CD14-positive monocyte (primary cell): ENCODE measurements at regions not wholly inside any gene's neighbourhood (a gene's known extent, or its start where the extent isn't known, plus 50 kb on each side); places are given as distances from the start of the nearest gene placed in this dataset.

Experiments used
- DNase-seq, 3 donors: peaks; one replicate each; pipeline ENCODE4 v3.0.0-alpha.2; 2011 to 2022
- H2AFZ ChIP-seq: 2 replicates; pipeline ENCODE4 v1.6.0; 2012; ENCODE audit warnings: mild to moderate bottlenecking, low read depth, low read length, inconsistent platforms; ENCODE audit not compliant: insufficient read depth, poor library complexity, severe bottlenecking
- H3K27ac ChIP-seq, 2 donors: 1 replicate in 1 of 2; 2 replicates in 1 of 2; pipeline ENCODE4 v1.5.1; 2012 to 2013; ENCODE audit warnings: low read length in 2 of 2, control low read depth in 1 of 2, inconsistent platforms in 1 of 2, low read depth in 1 of 2, mild to moderate bottlenecking in 1 of 2
- H3K27me3 ChIP-seq, 2 donors: one replicate each; pipeline versions ENCODE4 v1.6.0 to v1.6.1; 2011 to 2013; ENCODE audit warnings: low read length in 2 of 2; ENCODE audit not compliant: control insufficient read depth in 2 of 2, insufficient read depth in 2 of 2
- H3K36me3 ChIP-seq, 2 donors: replicated peaks in 1 of 2; 1 replicate in 1 of 2; 2 replicates in 1 of 2; pipeline versions ENCODE4 v1.5.1 to v1.6.1; 2012 to 2013; ENCODE audit warnings: low read length in 2 of 2, control low read depth in 1 of 2, inconsistent platforms in 1 of 2, mild to moderate bottlenecking in 1 of 2; ENCODE audit not compliant: insufficient read depth in 2 of 2, control insufficient read depth in 1 of 2
- H3K4me1 ChIP-seq, 2 donors: 1 replicate in 1 of 2; 2 replicates in 1 of 2; pipeline versions ENCODE4 v1.5.1 to v1.6.1; 2012 to 2013; ENCODE audit warnings: low read length in 2 of 2, control low read depth in 1 of 2, inconsistent platforms in 1 of 2, mild to moderate bottlenecking in 1 of 2, moderate library complexity in 1 of 2; ENCODE audit not compliant: insufficient read depth in 2 of 2, control insufficient read depth in 1 of 2
- H3K4me2 ChIP-seq: replicated peaks from 2 replicates; pipeline ENCODE3; 2012; ENCODE audit warnings: low read length, moderate library complexity, mild to moderate bottlenecking; ENCODE audit not compliant: poor library complexity, severe bottlenecking; ENCODE audit errors: extremely low read depth
- H3K4me3 ChIP-seq, 3 experiments: fragments of 200-600 bp in 1 of 3; sonication (generic) in 1 of 3; replicated peaks in 1 of 3; 1 replicate in 2 of 3; 2 replicates in 1 of 3; pipeline ENCODE4 v1.5.1; 2011 to 2013; ENCODE audit warnings: low read length in 3 of 3, mild to moderate bottlenecking in 3 of 3, control low read depth in 2 of 3, low read depth in 2 of 3, inconsistent platforms in 1 of 3, moderate library complexity in 1 of 3
- H3K79me2 ChIP-seq: 2 replicates; pipeline ENCODE4 v1.6.0; 2012; ENCODE audit warnings: mild to moderate bottlenecking, control low read depth, inconsistent platforms, low read length, moderate library complexity; ENCODE audit not compliant: insufficient read depth
- H3K9ac ChIP-seq: 2 replicates; pipeline ENCODE4 v1.6.0; 2017; ENCODE audit warnings: low read length, mild to moderate bottlenecking; ENCODE audit not compliant: insufficient read depth, poor library complexity, severe bottlenecking
- H3K9me3 ChIP-seq, 2 donors: replicated peaks in 1 of 2; 1 replicate in 1 of 2; 2 replicates in 1 of 2; pipeline versions ENCODE4 v1.5.1 to v1.6.1; 2012 to 2013; ENCODE audit warnings: low read length in 2 of 2, control low read depth in 1 of 2; ENCODE audit not compliant: control insufficient read depth in 1 of 2, insufficient read depth in 1 of 2
- H4K20me1 ChIP-seq: 2 replicates; pipeline ENCODE4 v1.6.0; 2012; ENCODE audit warnings: mild to moderate bottlenecking, low read length, control low read depth, moderate library complexity; ENCODE audit not compliant: insufficient read depth
- H3K27ac Mint-ChIP-seq, 7 donors: one replicate each; pipeline ENCODE4 v1.8.0; 2020; ENCODE audit warnings: mild to moderate bottlenecking in 7 of 7, mixed read lengths in 7 of 7, moderate library complexity in 6 of 7, inconsistent platforms in 2 of 7
- H3K27me3 Mint-ChIP-seq, 3 donors: one replicate each; pipeline ENCODE4 v1.8.0; 2021 to 2022; ENCODE audit warnings: low read depth in 3 of 3, mild to moderate bottlenecking in 3 of 3, mixed read lengths in 3 of 3, moderate library complexity in 3 of 3, inconsistent platforms in 1 of 3
- H3K36me3 Mint-ChIP-seq, 2 donors: one replicate each; pipeline ENCODE4 v1.8.0; 2020; ENCODE audit warnings: mixed read lengths in 2 of 2, inconsistent platforms in 1 of 2, mild to moderate bottlenecking in 1 of 2
- H3K4me1 Mint-ChIP-seq: one replicate; pipeline ENCODE4 v1.8.0; 2020; ENCODE audit warnings: mild to moderate bottlenecking, mixed read lengths
- H3K4me3 Mint-ChIP-seq, 2 donors: one replicate each; pipeline ENCODE4 v1.8.0; 2020; ENCODE audit warnings: mild to moderate bottlenecking in 2 of 2, mixed read lengths in 2 of 2, moderate library complexity in 1 of 2
- H3K9me3 Mint-ChIP-seq, 7 donors: one replicate each; pipeline ENCODE4 v1.8.0; 2020 to 2022; ENCODE audit warnings: mixed read lengths in 7 of 7, mild to moderate bottlenecking in 6 of 7, moderate library complexity in 6 of 7, inconsistent platforms in 2 of 7
- WGBS: methylation state at CpG from one replicate; pipeline ENCODE4 v1.1.5; 2013; ENCODE audit warnings: missing lambda C conversion rate; ENCODE audit not compliant: insufficient coverage; 5-methylcytosine and 5-hydroxymethylcytosine counted together
- intact Hi-C, 2 donors: fragments of 100-400 bp; cut with micrococcal nuclease; formaldehyde crosslinking; loops; one replicate each; pipeline versions ENCODE4 v1.15.0 to v1.15.1; 2023
- TF ChIP-seq, protein P1 (sequence below): fragments of 200-600 bp; IDR thresholded peaks from one replicate; pipeline ENCODE4 v1.8.0; 2022; ENCODE audit warnings: antibody characterized with exemption, mild to moderate bottlenecking

DNA sequence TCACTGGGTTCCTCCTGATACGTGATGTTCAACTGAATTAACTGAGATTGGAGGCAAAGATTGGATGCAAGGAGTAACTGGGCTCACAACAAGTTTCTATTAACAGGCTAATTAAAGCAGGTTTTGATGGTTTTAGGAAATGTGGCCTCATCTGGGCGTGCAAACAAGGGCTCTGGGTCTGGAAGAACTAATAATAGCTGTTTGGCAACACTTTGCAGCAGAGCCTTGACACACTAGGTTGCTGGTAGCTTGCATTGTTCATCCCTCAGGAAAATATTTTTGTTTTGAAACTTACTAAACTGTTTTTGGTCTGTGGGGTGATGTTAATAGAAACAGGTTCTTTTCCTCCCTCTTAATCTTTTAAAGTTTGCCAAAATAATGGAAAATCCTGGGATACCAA is 117.2 kb upstream of the CD93 start:
- 30% methylated on average over 1 of the region's 2 CpGs for WGBS
- no peaks in the 10 kb centered on the region for H3K79me2 ChIP-seq
- no peak overlapping the region for H3K4me3 ChIP-seq
- H3K4me2 ChIP-seq = no peak overlapping the region
- H3K27me3 Mint-ChIP-seq = peaks cover 1 to 8% (median 3%) of the 10 kb centered on the region in 3 donors
- peaks cover 32 to 34% of the 10 kb centered on the region in 2 donors for H3K4me1 ChIP-seq
- intact Hi-C loops = no loop called here
- no peaks in the 10 kb centered on the region for H3K9me3 ChIP-seq
- H2AFZ ChIP-seq = no peak overlapping the region
- H3K27ac ChIP-seq = no peak overlapping the region
- H3K27me3 ChIP-seq = no peaks in the 10 kb centered on the region
- H3K36me3 Mint-ChIP-seq = peaks cover 0 to 7% of the 10 kb centered on the region in 2 donors
- no peaks in the 10 kb centered on the region for H3K36me3 ChIP-seq
- H3K4me3 Mint-ChIP-seq = no peak overlapping the region
- H3K27ac Mint-ChIP-seq = no peak overlapping the region
- H3K9ac ChIP-seq = no peak overlapping the region
- H4K20me1 ChIP-seq = no peaks in the 10 kb centered on the region
- H3K4me1 Mint-ChIP-seq = peaks cover 48% of the 10 kb centered on the region
- TF ChIP-seq, protein P1, sequence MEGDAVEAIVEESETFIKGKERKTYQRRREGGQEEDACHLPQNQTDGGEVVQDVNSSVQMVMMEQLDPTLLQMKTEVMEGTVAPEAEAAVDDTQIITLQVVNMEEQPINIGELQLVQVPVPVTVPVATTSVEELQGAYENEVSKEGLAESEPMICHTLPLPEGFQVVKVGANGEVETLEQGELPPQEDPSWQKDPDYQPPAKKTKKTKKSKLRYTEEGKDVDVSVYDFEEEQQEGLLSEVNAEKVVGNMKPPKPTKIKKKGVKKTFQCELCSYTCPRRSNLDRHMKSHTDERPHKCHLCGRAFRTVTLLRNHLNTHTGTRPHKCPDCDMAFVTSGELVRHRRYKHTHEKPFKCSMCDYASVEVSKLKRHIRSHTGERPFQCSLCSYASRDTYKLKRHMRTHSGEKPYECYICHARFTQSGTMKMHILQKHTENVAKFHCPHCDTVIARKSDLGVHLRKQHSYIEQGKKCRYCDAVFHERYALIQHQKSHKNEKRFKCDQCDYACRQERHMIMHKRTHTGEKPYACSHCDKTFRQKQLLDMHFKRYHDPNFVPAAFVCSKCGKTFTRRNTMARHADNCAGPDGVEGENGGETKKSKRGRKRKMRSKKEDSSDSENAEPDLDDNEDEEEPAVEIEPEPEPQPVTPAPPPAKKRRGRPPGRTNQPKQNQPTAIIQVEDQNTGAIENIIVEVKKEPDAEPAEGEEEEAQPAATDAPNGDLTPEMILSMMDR = no peak
- no peak for DNase-seq
- H3K9me3 Mint-ChIP-seq = no peaks in the 10 kb centered on the region

DNA sequence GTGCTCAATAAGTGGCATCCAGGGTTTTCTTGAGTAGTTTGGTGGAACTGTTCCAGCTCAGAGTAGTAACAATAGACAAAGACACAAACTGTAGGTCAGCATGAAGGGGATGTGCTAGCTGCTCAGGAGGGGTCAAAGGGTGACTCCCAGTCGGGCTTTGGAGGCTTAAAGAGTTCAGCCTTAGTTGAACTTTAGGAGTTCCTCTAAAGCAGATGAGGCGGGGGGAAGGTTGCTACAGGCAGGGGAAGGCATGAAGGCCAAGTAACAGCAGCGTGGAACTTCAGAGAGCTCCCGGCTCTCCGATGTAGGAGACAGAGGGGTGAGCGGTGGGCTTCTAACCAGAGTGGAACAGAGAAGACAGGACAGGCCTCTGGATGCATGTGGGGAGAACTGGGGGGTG is 115.5 kb upstream of the CD93 start:
- H2AFZ ChIP-seq = no peak overlapping the region
- Mint-ChIP-seq H3K4me3 (peak overlapping the region in 1 of 2 donors; percentile 63), H3K27ac (peak overlapping the region in 1 of 7 donors; percentile 46), H3K27me3 (peaks cover 1 to 10% (median 3%) of the 10 kb centered on the region in 3 donors), H3K36me3 (peaks cover 0 to 5% of the 10 kb centered on the region in 2 donors), H3K4me1 (peaks cover 47% of the 10 kb centered on the region), H3K9me3 (no peaks in the 10 kb centered on the region)
- no peaks in the 10 kb centered on the region for H3K79me2 ChIP-seq
- no peak overlapping the region for H3K27ac ChIP-seq
- no peak overlapping the region for H3K4me3 ChIP-seq
- H3K27me3 ChIP-seq = no peaks in the 10 kb centered on the region
- no peak overlapping the region for H3K4me2 ChIP-seq
- H3K9me3 ChIP-seq = no peaks in the 10 kb centered on the region
- no peak for DNase-seq
- no peaks in the 10 kb centered on the region for H3K36me3 ChIP-seq
- no peak overlapping the region for H3K9ac ChIP-seq
- H4K20me1 ChIP-seq = no peaks in the 10 kb centered on the region
- TF ChIP-seq, protein P1 = no peak
- WGBS = 73% methylated on average over 2 of the region's 6 CpGs
- H3K4me1 ChIP-seq = peaks cover 37 to 41% of the 10 kb centered on the region in 2 donors
- intact Hi-C loops = no loop called here
